ENCODE measurements at regions not wholly inside any gene's neighbourhood (a gene's known extent, or its start where the extent isn't known, plus 50 kb on each side); places are given as distances from the start of the nearest gene placed in this dataset.

DNA sequence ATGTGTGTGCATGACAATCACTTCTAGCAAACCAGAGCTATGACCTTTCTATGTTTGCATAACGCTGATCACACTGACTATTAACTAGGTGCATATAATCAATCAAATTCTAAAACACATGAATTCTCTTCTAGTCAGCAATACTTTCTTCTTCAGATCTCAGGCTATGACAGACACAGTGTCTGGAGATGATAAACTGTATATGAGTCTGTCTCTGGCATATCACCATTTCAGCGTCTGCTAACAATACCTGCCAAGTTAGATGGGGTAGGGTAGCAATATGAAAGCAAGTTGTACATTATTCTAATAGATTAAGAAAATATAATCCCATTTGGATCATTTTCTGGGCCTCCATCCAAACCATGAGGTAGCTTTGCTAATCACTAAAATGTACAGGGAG is 354.2 kb upstream of the EPHA4 start:
- Histone ChIP-seq H3K27me3 (ENCODE audit: insufficient read depth, low read depth) (no peaks in the 10 kb centered on the region), H2AFZ (ENCODE audit: low read depth) (no peak overlapping the region), H3K9ac (no peak overlapping the region), H3K4me2 (no peak overlapping the region), H3K4me3 (IDR thresholded peaks at IDR 0.05; ENCODE audit: insufficient read depth, low read depth, low read length) (no peak overlapping the region), H4K20me1 (ENCODE audit: insufficient read depth) (no peaks in the 10 kb centered on the region), H3K36me3 (ENCODE audit: insufficient read depth) (no peaks in the 10 kb centered on the region), H3K27ac (no peak overlapping the region), H3K4me1 (ENCODE audit: low read depth, poor library complexity, severe bottlenecking) (no peaks in the 10 kb centered on the region), H3K79me2 (ENCODE audit: insufficient read depth, low read depth) (no peaks in the 10 kb centered on the region)
- no peak for TF ChIP-seq CTCF (conservative IDR thresholded peaks at IDR 0.05; ENCODE audit: low read depth, low read length)

DNA sequence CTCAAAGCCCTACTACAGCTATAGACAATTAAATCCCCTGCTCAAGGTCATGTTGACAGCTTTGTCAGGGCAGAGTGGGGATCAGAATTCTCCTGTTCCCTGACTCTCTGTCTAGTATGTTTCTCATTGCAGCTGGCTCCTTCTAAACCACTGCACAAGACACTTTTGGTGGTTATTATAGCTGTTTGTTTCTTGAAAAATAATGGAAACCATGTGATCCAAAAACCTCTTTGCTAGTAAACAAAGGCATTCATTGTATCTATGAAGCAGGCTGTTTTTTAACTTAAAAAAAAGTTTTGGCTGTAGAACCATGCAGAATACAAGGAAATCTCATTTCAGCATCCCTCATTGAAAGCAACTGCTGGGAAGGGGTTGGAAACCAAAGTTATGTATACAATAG is 352.5 kb upstream of the EPHA4 start:
- Histone ChIP-seq H3K9ac (no peak overlapping the region), H3K27ac (no peak overlapping the region), H3K4me2 (no peak overlapping the region), H3K27me3 (ENCODE audit: insufficient read depth, low read depth) (no peaks in the 10 kb centered on the region), H3K36me3 (ENCODE audit: insufficient read depth) (no peaks in the 10 kb centered on the region), H3K4me3 (IDR thresholded peaks at IDR 0.05; ENCODE audit: insufficient read depth, low read depth, low read length) (no peak overlapping the region), H3K4me1 (ENCODE audit: low read depth, poor library complexity, severe bottlenecking) (no peaks in the 10 kb centered on the region), H2AFZ (ENCODE audit: low read depth) (no peak overlapping the region), H3K79me2 (ENCODE audit: insufficient read depth, low read depth) (no peaks in the 10 kb centered on the region), H4K20me1 (ENCODE audit: insufficient read depth) (no peaks in the 10 kb centered on the region)
- no peak for TF ChIP-seq CTCF (conservative IDR thresholded peaks at IDR 0.05; ENCODE audit: low read depth, low read length)

GRCh38 chr2:221915926-221916325 is 343.8 kb upstream of the EPHA4 start:
- Histone ChIP-seq H3K79me2 (ENCODE audit: insufficient read depth, low read depth) (no peaks in the 10 kb centered on the region), H3K4me2 (no peak overlapping the region), H3K36me3 (ENCODE audit: insufficient read depth) (no peaks in the 10 kb centered on the region), H3K27me3 (ENCODE audit: insufficient read depth, low read depth) (no peaks in the 10 kb centered on the region), H3K27ac (no peak overlapping the region), H4K20me1 (ENCODE audit: insufficient read depth) (no peaks in the 10 kb centered on the region), H3K4me1 (ENCODE audit: low read depth, poor library complexity, severe bottlenecking) (no peaks in the 10 kb centered on the region), H3K4me3 (IDR thresholded peaks at IDR 0.05; ENCODE audit: insufficient read depth, low read depth, low read length) (no peak overlapping the region), H2AFZ (ENCODE audit: low read depth) (no peak overlapping the region), H3K9ac (no peak overlapping the region)
- TF ChIP-seq CTCF (conservative IDR thresholded peaks at IDR 0.05; ENCODE audit: low read depth, low read length) = no peak

- Histone ChIP-seq H2AFZ (ENCODE audit: low read depth) (no peak overlapping the region), H3K27me3 (ENCODE audit: insufficient read depth, low read depth) (no peaks in the 10 kb centered on the region), H3K9ac (no peak overlapping the region), H3K4me3 (IDR thresholded peaks at IDR 0.05; ENCODE audit: insufficient read depth, low read depth, low read length) (no peak overlapping the region), H3K36me3 (ENCODE audit: insufficient read depth) (no peaks in the 10 kb centered on the region), H3K79me2 (ENCODE audit: insufficient read depth, low read depth) (no peaks in the 10 kb centered on the region), H4K20me1 (ENCODE audit: insufficient read depth) (no peaks in the 10 kb centered on the region), H3K27ac (no peak overlapping the region), H3K4me2 (no peak overlapping the region), H3K4me1 (ENCODE audit: low read depth, poor library complexity, severe bottlenecking) (no peaks in the 10 kb centered on the region)
- TF ChIP-seq CTCF (conservative IDR thresholded peaks at IDR 0.05; ENCODE audit: low read depth, low read length) = no peak
Measured at GRCh38 chr2:221914334-221914880, 342.3 kb upstream of the EPHA4 start.

Data from KMS-11 (cell line).